GM06990 (cell line): ENCODE measurements at regions not wholly inside any gene's neighbourhood (a gene's known extent, or its start where the extent isn't known, plus 50 kb on each side); places are given as distances from the start of the nearest gene placed in this dataset.
"Not testable (repeated sequence)": the region's sequence is repeated elsewhere in the genome, so short reads cannot be mapped to it uniquely, and the experiment has no call there.

Source experiments
- DNase-seq: peaks from one replicate; pipeline ENCODE4 v3.0.0-alpha.2; 2011; ENCODE audit not compliant: insufficient read length; ENCODE audit errors: extremely low read depth
- H3K27me3 ChIP-seq: replicated peaks from 2 replicates; pipeline ENCODE4 v1.6.0; 2011; ENCODE audit warnings: low read length; ENCODE audit not compliant: control insufficient read depth, insufficient read depth
- H3K36me3 ChIP-seq: 2 replicates; pipeline ENCODE4 v1.5.1; 2011; ENCODE audit warnings: low read length; ENCODE audit not compliant: control insufficient read depth, insufficient read depth
- H3K4me3 ChIP-seq: replicated peaks from 2 replicates; pipeline ENCODE4 v1.5.1; 2011; ENCODE audit warnings: low read depth, mild to moderate bottlenecking, control low read depth, low read length
- TF ChIP-seq, protein P1 (sequence below): IDR thresholded peaks from 2 replicates; pipeline ENCODE4 v1.5.1; 2011; ENCODE audit warnings: low read length, control low read depth, mild to moderate bottlenecking, inconsistent platforms; ENCODE audit not compliant: insufficient read depth, poor library complexity, severe bottlenecking

- TF ChIP-seq, protein P1, sequence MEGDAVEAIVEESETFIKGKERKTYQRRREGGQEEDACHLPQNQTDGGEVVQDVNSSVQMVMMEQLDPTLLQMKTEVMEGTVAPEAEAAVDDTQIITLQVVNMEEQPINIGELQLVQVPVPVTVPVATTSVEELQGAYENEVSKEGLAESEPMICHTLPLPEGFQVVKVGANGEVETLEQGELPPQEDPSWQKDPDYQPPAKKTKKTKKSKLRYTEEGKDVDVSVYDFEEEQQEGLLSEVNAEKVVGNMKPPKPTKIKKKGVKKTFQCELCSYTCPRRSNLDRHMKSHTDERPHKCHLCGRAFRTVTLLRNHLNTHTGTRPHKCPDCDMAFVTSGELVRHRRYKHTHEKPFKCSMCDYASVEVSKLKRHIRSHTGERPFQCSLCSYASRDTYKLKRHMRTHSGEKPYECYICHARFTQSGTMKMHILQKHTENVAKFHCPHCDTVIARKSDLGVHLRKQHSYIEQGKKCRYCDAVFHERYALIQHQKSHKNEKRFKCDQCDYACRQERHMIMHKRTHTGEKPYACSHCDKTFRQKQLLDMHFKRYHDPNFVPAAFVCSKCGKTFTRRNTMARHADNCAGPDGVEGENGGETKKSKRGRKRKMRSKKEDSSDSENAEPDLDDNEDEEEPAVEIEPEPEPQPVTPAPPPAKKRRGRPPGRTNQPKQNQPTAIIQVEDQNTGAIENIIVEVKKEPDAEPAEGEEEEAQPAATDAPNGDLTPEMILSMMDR, result no peak
- no peak overlapping the region for H3K4me3 ChIP-seq
Measured at GRCh38 chr9:105121861-105122430, 122.5 kb upstream of the SLC44A1 start.

DNA sequence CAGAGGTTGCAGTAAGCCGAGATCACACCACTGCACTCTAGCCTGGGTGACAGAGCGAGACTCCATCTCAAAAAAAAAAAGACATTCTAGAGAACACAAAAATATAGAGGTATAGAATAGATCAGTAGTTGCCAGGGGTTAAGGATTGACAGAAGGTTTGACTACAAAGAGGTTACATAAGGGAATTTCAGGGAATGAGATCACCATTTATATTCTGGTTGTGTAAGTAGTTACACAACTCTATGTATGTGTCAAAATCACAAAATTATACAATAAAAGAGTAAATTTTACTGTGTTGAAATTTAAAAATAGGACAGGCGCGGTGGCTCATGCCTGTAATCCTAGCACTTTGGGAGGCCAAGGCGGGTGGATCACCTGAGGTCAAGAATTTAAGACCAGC is 119.9 kb upstream of the SLC44A1 start:
- not testable (repeated sequence) for H3K27me3 ChIP-seq, H3K36me3 ChIP-seq, H3K4me3 ChIP-seq, DNase-seq

More at GRCh38 chr9:105121861-105122430, 122.5 kb upstream of the SLC44A1 start:
- Histone ChIP-seq H3K36me3 (no peaks in the 10 kb centered on the region), H3K27me3 (no peaks in the 10 kb centered on the region)
- DNase-seq, result no peak

- DNase-seq, result no peak
- H3K36me3 ChIP-seq, result no peaks in the 10 kb centered on the region
- no peaks in the 10 kb centered on the region for H3K27me3 ChIP-seq
- TF ChIP-seq, protein P1, result no peak
- no peak overlapping the region for H3K4me3 ChIP-seq
Measured at GRCh38 chr9:105126226-105126625, 118.2 kb upstream of the SLC44A1 start.

- H3K4me3 ChIP-seq, result no peak overlapping the region
- H3K27me3 ChIP-seq, result peaks cover 3% of the 10 kb centered on the region; the same call in 1 of the 2 replicates
- H3K36me3 ChIP-seq, result no peaks in the 10 kb centered on the region
- peak; percentile 23 for DNase-seq
- TF ChIP-seq, protein P1, result no peak
Measured at GRCh38 chr9:105127863-105128220, 116.6 kb upstream of the SLC44A1 start.

DNA sequence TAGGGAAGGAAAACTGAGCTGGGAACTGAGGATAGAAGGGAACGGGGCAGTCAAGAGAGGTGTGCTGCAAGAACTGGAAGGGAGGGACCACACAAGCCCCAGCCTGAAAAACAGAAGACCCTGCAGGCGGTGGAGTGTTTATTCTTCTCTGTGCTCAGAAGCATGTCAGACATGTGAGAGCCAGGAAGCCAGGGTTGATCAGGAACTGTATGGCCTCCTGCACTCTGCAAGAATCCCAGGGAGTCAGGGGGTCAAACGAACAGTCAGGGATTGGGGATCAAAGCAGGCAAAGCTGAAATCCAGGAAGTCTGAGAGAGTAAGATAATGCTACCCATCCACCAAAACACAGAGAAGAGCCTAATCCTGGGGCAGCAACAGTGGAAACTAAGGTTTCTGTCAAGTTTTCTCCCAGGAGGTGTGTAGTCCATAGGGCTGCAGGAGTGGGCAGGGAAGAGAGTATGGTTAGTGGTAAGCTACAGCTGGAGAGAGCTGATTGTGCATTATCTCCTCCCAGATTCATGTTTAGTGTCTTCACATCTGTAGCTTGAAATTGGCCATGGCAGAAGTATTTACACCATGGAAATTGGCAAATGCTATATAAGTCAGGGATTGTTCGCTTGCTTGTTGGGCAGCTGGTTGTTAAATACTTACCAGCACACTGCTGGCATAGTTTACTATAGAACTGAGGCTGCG is 115.4 kb upstream of the SLC44A1 start:
- TF ChIP-seq, protein P1, result no peak
- no peak for DNase-seq
- H3K27me3 ChIP-seq, result peaks cover 3% of the 10 kb centered on the region
- no peaks in the 10 kb centered on the region for H3K36me3 ChIP-seq
- H3K4me3 ChIP-seq, result no peak overlapping the region

DNA sequence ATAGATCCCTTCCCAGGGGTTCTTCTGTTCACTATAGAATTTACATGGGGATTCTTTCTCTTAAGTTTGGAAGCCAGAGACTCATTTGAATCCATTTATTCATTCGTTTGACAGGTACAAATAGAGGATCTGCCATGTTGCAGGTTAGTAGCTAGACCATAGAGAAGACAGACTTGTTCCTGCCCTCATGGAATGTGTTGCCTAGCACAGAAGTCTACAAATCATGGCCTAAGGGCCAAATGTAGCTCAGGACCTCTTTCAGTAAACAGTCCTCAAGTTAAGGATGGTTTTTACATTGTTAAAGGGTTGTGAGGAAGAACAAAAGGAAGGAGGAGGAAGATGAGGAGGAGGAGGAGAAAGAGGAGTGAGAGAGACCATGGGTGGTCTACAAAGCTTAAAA is 114.7 kb upstream of the SLC44A1 start:
- no peak for DNase-seq
- H3K36me3 ChIP-seq, result no peaks in the 10 kb centered on the region
- TF ChIP-seq, protein P1, result no peak
- H3K4me3 ChIP-seq, result no peak overlapping the region
- peaks cover 3% of the 10 kb centered on the region for H3K27me3 ChIP-seq
